ENCODE measurements at regions not wholly inside any gene's neighbourhood (a gene's known extent, or its start where the extent isn't known, plus 50 kb on each side); places are given as distances from the start of the nearest gene placed in this dataset.
"Not testable (repeated sequence)": the region's sequence is repeated elsewhere in the genome, so short reads cannot be mapped to it uniquely, and the experiment has no call there.

DNA sequence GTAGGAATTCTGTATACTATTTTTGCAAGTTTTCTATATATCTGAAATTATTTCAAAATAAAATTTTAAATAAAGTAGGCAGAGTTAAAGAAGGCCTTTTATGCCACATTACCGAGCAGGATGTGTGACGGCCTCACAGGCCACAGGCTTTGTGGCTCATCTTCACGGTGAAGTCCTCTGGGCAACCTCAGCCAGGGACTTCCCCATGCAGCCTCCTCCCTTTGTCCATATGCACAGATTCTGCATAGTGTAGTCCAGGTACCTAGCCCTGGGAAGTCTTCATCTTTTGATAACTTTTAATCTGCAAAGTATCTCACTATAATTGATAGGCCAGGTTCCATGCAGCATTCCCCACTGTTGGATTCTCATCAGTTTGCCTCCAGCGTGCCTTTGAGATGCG, 62.8 kb downstream of the ARHGAP11B start:
- not testable (repeated sequence) for DNase-seq

DNA sequence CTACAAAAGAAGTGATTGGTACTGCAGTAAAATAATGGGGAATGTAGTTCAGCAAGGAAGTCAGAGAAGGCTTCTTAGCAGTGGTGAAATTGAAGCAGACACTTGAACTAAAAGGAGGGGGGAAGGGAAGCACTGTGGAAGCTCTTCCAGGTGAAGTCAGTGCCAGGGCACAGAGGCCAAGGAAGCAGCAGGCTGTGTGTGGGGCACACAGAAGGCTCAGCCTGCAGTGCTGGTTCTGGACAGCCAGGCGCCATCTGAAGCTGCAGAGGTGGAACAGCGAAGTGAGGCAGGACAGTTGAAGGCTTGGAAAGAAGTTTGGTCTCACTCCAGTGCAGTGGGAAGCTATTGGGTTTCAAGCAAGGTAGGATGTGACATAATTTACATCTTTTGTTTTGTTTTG, 64.2 kb downstream of the ARHGAP11B start:
- DNase-seq, result not testable (repeated sequence)

DNA sequence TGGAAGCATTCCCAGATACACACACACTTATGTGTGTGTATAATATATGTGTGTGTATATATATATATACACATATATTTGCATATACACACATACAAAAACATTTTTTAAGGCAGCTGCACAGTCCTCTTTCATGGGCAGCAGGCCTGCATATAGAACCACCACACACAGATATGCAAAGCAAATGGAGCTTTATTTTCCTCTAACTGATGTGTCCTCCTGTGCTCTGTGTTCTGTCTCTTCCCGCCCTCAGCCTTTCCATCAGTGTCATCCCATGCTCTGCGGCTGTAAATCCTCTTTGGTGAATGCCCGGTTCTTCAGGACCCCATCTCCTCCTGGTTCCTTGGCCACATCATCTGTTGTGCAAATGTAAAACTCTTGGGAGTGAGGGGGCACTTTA, 69.9 kb downstream of the ARHGAP11B start:
- not testable (repeated sequence) for DNase-seq

DNA sequence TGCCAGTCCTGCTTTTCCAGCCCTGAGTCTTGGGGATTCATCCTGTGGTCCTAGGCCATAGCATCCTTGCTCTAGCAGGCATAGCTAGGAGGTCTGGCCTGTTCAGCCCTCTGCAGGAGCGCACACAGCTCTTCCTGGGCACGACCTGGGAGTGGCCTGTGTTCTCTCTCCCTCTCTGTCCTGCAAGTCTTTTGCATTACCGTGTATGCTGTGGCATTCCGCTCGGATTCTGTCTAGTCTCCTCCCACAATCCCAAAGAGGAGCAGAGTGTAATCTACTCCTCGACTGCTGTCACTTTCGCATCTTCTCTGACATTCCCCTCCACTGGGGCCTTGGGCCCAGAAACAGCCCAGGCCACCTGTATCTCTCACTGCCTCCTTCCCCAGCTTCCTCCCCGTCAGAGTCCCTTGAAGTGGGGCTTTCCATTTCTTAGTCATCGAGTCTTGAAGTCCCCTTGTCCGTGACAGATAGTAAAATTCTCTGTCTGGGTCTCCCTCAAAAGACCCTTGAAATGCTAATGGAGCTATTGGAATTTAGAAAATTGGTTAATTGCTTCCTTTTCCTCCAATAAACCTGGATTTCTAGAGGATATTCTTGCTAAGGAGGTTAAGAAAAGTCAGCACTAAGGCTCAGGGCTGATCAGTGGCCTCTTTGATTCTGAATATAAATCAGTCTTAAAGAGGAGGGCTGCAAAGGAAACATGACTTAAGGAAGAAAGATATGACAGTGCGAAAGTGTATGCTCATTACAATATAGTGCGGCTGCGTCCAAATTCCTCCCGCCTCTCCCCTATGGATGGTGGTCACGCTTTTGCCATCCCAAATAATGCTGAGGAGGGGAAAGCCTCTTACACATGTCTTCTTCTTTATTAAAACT, 70.7 kb downstream of the ARHGAP11B start:
- DNase-seq, result not testable (repeated sequence)

DNA sequence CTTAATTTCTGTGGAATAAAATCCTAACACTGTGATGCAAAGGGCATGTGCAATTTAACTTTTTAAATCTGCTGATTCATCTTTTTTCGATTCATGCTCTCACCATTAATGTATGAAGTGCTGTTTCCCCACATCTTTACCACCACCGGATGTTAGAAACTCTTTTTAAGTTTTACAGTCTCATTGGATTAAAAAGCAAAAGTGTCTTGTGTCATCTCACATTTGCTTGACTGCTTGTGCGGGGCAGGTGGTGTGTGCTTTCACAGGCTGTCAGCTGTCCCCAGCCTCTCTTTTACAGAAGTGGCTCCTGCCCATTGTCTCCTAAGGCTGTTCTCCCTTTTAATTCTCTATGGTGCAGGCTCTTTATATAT, 71.4 kb downstream of the ARHGAP11B start:
- DNase-seq, result not testable (repeated sequence)

DNA sequence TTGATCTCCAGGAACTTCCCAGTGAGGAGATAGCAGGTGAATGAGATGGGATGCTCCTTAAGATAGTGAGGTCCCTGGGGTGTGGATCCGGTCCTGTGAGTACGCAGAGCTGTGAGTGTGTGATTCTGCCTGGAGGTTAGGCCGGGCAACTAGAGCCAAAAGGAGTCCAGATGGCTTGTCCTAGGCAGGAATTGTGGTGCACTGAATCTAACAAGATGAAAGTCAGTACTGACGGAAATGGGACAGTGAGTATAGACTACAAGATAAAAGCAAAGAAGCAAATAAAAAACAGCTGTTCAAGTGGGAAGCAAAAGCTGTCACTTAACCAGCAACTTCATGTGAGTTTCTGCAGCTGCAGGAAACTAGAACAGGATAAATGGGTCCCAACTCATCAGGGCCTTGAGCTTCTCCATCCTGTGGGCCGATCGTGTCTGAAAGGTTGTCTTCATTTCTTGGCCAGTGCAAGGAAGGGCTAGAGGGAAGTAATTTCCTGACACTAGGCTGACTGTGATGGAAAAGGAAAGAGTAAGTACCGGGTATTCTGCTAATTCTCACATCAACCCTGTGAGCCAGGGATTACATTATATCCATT, 74.2 kb downstream of the ARHGAP11B start:
- DNase-seq, result not testable (repeated sequence)

DNA sequence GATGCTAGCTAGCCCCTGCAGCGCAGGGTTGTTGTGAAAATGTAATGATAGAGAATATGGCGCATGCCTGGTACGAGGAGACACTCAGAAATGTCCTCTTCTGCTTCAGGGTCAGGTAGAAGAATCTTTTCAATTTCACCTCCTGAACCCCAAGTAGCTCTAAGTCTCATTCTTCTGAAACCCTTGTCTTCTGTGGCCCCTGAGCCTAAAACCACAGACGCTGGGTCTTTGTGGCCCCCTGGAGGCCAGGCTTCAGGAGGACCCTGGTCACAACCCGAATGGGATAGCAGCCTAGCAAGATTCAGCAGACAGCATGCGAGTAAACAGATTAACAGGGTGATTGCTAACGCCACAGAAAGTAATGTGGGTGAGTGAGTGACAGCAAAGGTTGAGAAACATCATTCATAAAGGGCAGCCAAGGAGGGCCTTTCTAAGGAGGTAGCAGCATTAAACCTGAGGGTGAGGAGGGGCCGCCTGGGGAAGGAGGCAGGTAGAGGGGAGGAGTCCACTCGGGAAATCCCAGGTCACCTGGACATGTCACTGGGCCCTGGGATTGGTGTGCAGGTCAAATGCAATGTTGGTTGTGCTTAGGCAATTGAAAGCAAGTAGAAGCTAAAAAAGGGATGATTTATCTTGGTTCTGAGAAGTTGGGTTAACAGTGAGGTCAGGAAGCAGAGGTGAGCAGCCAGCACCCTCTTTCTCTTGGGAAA, 82.2 kb downstream of the ARHGAP11B start:
- not testable (repeated sequence) for DNase-seq

DNA sequence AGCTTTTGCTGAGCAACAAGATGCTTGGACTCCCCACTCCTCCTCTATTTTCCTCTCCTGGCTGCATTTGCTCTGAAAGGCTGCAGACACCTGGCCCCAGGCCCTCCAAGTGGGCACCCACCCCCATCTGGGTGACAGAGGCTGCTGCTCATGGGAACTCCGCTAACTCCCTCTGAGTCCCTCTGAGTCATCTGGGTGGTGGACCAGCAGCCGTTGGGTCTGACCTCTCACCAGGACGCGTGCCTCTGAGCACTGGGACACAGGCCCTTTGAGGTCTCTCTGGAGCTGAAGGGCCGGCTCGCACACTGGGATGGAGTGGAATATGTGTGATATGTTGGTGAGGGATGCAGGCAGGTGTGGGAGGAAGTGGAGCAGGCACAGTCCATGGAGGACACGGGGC, 82.9 kb downstream of the ARHGAP11B start:
- DNase-seq, result not testable (repeated sequence)

DNA sequence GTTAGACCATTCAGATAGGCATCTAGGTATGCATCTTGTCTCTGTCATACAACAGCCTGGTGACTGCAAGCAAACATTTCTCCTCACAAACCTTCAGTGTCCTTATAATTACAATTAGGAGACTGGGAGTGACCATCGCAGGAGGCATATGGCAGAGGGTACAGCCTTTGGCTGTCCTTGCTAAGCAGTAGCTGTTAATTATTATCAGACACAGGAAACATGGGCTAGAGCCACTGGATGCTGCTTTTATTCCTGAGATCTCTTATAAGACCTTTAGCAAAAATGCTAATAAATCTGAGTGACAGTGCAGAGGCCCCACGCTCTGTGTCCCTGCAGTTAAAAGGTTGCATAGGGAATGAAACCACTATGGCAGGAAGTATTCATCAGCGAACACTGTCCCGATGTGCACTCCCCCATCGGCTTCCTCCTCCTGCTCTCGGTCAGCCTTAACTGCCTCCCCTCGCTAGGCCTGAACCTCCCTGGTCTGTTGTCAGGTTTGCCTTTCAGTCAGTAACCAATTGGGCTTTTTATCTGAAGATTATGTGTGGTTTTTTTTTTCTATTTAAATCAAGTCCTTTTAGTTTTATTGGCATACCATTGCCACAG, 92.2 kb downstream of the ARHGAP11B start:
- not testable (repeated sequence) for DNase-seq

DNA sequence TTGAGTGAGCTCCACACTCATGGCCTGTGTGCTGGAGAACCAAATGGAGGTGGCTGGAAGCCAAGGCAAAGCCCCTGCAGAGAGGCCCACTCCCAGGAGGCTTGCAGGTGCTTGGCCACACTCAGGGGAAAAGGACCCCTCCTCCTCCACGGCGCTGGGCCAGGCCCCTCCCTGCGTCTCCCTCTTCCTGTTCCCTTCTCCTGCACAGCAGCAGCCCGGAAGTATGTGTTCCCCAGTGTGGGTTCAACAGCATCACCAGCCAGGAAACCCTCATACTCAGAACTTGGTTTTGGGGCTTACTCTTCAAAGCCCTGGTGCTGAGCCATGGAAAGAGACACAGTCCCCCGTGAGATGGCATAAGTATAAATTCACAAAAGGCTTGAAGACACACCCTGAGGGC, 93.4 kb downstream of the ARHGAP11B start:
- DNase-seq, result not testable (repeated sequence)

DNA sequence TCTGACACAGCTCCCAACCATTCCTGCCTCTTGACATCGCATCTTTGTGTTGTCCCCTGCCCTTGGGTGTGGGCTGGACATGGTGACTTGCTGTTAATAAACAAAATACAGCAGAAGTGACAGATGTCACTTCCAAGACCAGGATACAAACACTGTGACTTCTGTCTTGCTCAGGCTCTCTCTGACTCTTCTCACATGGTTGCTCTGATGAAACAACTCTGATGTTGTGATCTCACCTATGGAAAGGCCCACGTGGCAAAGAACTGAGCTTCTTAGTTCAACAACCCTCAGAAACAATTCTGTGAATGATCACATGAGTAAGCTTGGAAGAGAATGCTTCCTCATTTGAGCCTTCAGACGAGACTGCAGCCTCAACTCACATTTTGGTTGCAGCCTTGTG, 94.9 kb downstream of the ARHGAP11B start:
- not testable (repeated sequence) for DNase-seq

DNA sequence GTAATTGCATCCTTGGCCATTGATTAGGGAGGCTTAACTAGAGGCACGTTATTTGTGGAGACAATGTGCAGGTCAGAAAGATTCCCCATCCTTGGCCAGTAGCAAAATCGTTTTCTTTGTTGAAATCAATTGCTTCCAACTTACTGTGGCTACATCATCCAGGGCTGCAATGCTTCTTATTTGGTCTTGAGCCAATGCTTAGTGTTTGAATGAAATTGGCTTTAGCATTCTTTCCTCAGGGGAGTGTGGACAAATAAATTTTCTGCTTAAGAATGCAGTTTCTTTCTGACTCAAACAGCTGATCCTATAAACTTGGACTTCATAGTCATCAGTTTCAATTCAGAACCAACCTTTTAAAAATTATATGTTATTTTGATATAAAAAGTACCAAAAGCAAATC, 95.6 kb downstream of the ARHGAP11B start:
- not testable (repeated sequence) for DNase-seq

DNA sequence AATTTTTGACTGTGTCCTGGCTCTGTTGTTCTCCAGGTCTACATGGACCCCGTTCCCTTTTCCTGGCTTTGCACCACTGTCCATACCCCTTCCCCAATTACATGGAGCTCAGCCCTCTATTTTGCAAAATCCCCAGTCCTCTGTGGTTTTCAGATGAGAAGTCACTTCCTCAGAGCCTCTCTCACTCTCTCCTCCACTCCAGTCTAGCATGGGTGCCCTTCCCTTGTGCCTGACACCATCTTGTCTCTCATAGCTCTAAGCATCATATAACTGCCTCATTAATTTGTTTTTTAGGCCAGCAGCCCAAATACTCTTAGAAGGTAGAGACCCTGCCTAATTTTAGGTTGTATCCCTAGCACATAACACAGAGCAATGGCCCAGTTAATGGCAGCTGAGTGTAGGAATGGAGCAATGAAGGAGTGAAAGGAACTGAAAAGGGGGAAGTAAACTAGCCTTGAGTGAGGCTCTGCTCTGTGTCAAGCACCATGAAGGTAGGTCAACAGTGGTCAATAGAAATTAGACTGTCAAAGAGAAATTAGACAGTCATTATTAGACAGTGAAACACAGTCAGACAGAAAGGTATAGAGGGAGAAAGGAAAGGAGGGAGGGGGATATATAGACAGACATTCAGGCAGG, 97.7 kb downstream of the ARHGAP11B start:
- not testable (repeated sequence) for DNase-seq

DNA sequence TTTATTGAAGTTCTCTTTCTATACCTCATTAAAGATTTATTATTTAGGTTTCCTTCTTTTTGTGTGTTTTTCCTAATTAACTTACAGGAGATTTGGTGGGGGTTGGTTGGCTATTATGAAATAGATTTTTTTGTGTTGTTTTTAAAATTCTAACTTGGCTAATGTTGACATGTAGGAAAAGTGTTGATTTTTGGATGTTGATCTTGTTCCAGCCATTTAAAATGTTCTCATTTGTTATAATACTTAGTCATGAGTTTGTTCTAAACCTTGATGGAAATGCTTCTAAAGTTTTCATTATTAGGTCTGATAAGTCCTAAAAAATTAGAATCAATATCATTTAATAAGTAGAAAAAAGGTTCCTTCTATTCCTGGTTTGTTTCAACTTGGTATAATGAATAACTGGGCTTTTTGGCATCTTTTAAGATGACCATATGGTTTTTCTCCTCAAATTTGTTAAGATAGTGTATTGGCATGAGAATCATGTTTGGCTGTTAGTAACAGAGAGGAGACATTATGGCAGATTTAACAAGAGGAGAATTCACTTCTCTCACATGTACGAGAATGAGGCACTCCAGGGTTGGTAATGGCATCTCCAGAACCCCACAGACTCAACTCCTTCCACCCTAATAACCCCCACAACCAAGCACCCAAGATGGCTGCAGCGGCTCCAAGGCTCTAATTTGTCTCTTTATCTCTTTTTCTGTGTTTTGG, 104.1 kb downstream of the ARHGAP11B start:
- DNase-seq, result not testable (repeated sequence)

DNA sequence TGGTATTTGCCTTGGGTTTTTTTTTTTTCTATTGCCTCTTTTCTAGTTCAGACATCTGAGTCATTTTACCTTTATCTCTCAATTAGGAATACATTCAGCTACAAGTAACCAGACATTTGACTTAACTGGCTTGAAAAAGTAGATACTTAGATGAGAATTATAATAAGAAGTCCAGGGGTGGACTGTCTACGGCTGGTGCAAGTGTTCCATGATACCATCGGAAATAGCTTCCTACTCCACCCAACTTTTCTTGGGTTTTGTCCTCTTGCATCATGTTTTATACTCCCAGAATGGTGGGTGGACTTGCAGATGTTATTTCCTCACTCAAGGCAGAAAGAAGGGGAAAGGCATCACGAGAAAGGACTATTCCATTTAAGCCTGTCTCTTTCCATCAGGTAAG, 104.7 kb downstream of the ARHGAP11B start:
- not testable (repeated sequence) for DNase-seq

DNA sequence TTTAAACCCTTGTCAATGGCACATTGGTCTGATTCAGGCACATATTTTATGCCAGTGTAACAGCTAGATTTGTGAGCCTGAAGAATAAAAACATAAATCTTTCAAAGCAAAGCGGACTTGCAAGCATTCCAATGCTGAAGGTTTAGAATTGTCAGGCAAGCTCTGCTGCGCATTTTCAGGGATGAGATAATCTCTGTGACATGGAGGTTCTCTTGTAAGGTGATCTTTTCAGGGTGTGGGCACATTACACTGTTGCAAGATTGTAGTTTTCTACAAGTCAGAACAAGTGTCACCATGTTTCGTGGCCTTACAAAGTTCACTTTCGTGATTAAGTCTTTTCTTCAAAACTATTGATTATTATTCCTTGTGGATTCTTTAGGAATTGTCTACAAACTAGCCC, 106.2 kb downstream of the ARHGAP11B start:
- not testable (repeated sequence) for DNase-seq

DNA sequence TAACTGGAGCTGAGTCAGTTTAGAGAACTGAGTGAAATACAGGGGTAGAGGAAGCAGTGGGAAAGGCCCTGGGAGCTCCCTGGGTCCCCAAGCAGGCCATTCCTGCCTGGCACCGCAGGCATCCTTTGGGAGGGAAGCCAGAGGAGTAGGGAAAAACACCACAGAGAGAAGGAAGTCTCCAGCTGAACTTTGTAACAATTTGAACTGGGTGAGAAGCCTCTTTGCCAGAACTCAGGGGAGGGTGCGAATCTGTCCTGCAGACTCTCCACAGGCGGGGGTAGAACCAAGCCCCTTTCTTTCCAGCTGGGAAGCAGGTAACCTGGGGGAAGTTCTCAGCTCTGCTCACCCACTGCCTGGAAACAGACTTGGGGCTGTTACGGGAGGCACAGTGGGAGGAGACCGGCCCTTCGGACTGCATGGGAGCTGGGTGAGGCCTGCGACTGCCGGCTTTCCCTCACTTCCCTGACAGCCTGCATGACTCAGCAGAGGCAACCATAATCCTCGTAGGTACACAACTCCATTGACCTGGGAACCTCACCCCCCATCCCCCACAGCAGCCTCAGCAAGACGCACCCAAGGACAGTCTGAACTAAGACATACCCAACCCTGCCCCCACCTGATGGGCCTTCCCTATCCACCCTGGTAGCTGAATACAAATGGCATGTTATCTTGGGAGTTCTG, 110.1 kb downstream of the ARHGAP11B start:
- DNase-seq, result not testable (repeated sequence)

DNA sequence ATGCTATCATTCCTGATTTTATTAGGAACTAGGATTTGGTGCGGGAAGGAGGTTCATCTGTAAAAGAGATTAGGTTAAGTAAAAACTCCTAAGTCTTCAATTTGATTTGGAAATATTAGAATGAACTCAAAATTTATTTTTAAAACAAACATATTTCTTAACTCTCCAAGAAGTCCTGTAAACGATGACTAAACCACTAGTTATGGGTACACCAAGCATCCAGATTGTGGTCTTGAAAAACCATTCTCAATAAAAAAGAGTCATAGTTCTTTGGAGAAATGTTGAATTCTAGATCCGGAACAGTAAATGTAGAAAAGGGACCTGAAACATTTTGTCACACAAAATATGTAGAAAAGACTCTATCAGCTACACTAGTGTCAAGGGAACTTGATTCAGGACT, 116.9 kb downstream of the ARHGAP11B start:
- not testable (repeated sequence) for DNase-seq

DNA sequence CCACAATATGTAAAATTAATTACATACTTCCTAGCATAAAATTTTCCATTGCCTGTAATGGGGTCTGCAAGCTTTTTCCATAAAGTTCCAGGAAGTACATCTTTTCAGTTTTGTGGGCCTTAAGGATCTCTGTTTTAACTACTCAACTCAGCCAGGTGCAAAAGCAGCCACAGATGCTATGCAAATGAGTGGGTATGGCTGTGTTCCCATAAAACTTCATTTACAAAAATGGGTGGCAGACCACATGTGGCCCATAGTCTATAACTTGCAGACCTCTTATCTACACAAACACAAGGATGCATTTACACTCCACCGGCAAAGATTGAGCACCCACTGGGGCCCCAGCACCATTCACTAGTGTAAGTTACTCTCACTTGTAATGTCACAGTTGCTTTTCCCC, 123.1 kb downstream of the ARHGAP11B start:
- not testable (repeated sequence) for DNase-seq

DNA sequence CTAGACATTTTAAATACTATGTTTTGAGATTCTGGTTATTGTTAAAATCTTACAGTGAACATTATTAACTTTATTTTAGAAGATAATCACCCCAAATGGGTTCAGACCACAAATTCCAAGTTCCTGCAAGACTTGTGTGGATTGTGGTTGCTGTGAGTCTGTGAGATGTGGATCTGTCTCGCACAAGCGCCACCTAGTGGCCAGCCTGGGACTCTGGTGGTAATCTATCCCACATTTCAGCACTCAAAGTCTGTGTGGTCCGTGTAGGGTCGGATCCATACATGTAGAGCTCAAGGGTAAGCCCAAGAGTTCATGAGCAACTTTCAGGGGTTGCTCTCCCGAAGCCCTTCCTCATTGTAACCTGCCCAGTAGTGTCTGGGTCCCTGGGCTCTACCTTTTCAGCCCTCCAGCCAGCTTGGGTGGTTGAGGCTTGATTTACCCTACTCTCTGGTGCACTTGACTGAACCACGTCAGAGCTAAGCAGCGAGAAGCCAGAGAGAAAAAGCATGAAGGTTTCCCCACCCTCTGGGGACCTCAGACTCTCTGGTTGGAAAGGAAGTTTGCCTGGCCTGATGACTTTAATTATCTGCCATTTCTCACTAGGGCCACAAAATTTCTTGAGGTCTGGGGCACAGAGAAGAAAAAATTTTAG, 129.2 kb downstream of the ARHGAP11B start:
- peak; percentile 55 to 74 for DNase-seq

DNA sequence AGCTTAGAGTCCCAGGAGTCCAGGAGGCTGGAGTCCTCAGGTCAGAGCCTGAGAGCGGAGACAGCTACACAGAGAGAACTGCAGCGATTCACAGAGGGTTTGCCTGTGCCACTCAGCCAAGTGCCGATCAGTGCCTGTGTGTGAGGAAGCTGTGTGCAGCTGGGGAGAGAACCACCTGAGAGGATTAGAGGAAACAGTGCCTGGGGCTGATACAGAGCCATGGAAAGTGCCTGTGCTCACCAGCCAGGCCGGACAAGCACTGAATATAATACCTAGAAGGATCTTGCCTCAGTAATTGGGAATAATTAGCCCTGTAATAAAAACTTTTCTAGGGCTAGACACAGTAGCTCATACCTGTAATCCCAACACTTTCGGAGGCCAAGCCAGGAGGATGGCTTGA, 134.7 kb downstream of the ARHGAP11B start:
- not testable (repeated sequence) for DNase-seq

All from activated CD4-positive, alpha-beta T cell treated with anti-CD3 and anti-CD28 coated beads for 4 hours (primary cell).